GM23248 (cell line): ENCODE measurements at regions not wholly inside any gene's neighbourhood (a gene's known extent, or its start where the extent isn't known, plus 50 kb on each side); places are given as distances from the start of the nearest gene placed in this dataset.
A peak's percentile ranks its signal among the peaks of the same experiment; 100 is the strongest.

Experiments
- DNase-seq: peaks from one replicate; pipeline ENCODE4 v3.0.0-alpha.2; 2015
- H2AFZ ChIP-seq: fragments of 200-600 bp; sonication (generic); 2 replicates; pipeline ENCODE4 v1.6.1; 2016; ENCODE audit warnings: antibody characterized with exemption
- H3F3A ChIP-seq: fragments of 200-600 bp; sonication (generic); 2 replicates; pipeline ENCODE4 v1.6.1; 2016; ENCODE audit warnings: mild to moderate bottlenecking, antibody characterized with exemption, mixed run types; ENCODE audit not compliant: insufficient read depth
- H3K27ac ChIP-seq: fragments of 200-600 bp; sonication (generic); 2 replicates; pipeline ENCODE4 v1.5.1; 2016; ENCODE audit warnings: mild to moderate bottlenecking
- H3K27me3 ChIP-seq: fragments of 200-600 bp; sonication (generic); replicated peaks from 2 replicates; pipeline ENCODE4 v1.6.1; 2016; ENCODE audit warnings: mild to moderate bottlenecking; ENCODE audit not compliant: insufficient read depth
- H3K36me3 ChIP-seq: fragments of 200-600 bp; sonication (generic); 2 replicates; pipeline ENCODE4 v1.6.1; 2016; ENCODE audit warnings: low read depth, mild to moderate bottlenecking
- H3K4me1 ChIP-seq: fragments of 200-600 bp; sonication (generic); 2 replicates; pipeline ENCODE4 v1.6.1; 2016; ENCODE audit warnings: mild to moderate bottlenecking; ENCODE audit not compliant: insufficient read depth
- H3K4me2 ChIP-seq: fragments of 200-600 bp; sonication (generic); one replicate; pipeline ENCODE4 v1.6.1; 2016; ENCODE audit warnings: mild to moderate bottlenecking; ENCODE audit not compliant: unreplicated experiment
- H3K4me3 ChIP-seq: fragments of 200-600 bp; sonication (generic); 2 replicates; pipeline ENCODE4 v1.5.1; 2016; ENCODE audit warnings: mild to moderate bottlenecking
- H3K79me2 ChIP-seq: fragments of 200-600 bp; sonication (generic); 2 replicates; pipeline ENCODE4 v1.6.1; 2016; ENCODE audit warnings: mild to moderate bottlenecking; ENCODE audit not compliant: insufficient read depth
- H3K9ac ChIP-seq: fragments of 200-600 bp; sonication (generic); 2 replicates; pipeline ENCODE4 v1.6.1; 2016; ENCODE audit warnings: mild to moderate bottlenecking
- H3K9me2 ChIP-seq: fragments of 200-600 bp; sonication (generic); 2 replicates; pipeline ENCODE4 v1.6.1; 2016; ENCODE audit warnings: mixed run types, mild to moderate bottlenecking, moderate library complexity; ENCODE audit not compliant: insufficient read depth
- H3K9me3 ChIP-seq: fragments of 200-600 bp; sonication (generic); one replicate; pipeline ENCODE4 v1.6.1; 2017; ENCODE audit warnings: low read depth
- H4K20me1 ChIP-seq: fragments of 200-600 bp; sonication (generic); 2 replicates; pipeline ENCODE4 v1.6.0; 2016; ENCODE audit not compliant: insufficient read depth
- EZH2 ChIP-seq: fragments of 200-600 bp; sonication (generic); IDR thresholded peaks from 2 replicates; pipeline ENCODE4 v1.6.1; 2018; ENCODE audit warnings: antibody characterized with exemption, mild to moderate bottlenecking; ENCODE audit not compliant: insufficient read depth, poor library complexity, severe bottlenecking
- EZH2phosphoT487 ChIP-seq: fragments of 200-600 bp; sonication (generic); IDR thresholded peaks from 2 replicates; pipeline ENCODE4 v1.6.1; 2018; ENCODE audit warnings: antibody characterized with exemption, moderate library complexity, mild to moderate bottlenecking, low read depth; ENCODE audit not compliant: insufficient read depth
- WGBS, 2 experiments: methylation state at CpG; one replicate each; pipeline ENCODE4 v1.1.6; 2015 to 2017; ENCODE audit warnings: low lambda C conversion rate in 2 of 2, low coverage in 1 of 2; ENCODE audit errors: missing lambda C conversion rate in 2 of 2; 5-methylcytosine and 5-hydroxymethylcytosine counted together
- in situ Hi-C: fragments of 300-500 bp; cut with MboI; formaldehyde crosslinking; loops from 2 replicates; pipeline ENCODE4 v1.15.0; 2020

DNA sequence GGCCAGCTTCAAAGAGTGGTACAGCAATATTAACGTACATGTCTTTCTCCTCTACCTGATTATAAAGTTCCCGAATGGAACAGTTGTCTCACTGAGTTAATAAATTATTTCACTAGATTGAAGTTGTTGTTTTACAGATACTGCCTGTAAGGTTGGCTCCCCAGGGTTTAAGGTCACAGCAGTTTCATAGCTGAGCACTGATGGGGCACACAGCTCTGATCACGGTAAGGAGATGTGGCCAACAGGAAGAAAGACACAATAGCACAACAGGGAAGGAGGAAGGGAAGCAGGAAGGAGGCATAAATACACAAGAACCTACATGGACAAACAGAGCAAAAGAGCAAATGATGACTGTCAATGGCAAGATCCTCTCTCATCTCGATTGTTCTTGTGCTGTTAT, 215.6 kb downstream of the WNT5A start:
- no peak overlapping the region for H3K4me2 ChIP-seq
- TF ChIP-seq EZH2phosphoT487 (no peak), EZH2 (no peak)
- no peaks in the 10 kb centered on the region for H3K36me3 ChIP-seq
- H4K20me1 ChIP-seq: no peaks in the 10 kb centered on the region
- H3K79me2 ChIP-seq: no peaks in the 10 kb centered on the region
- DNase-seq: no peak
- no peak overlapping the region for H3K9ac ChIP-seq
- no peak overlapping the region for H3K4me3 ChIP-seq
- in situ Hi-C loops: no loop called here
- H3K4me1 ChIP-seq: peaks cover 47% of the 10 kb centered on the region
- peaks cover 33% of the 10 kb centered on the region for H3F3A ChIP-seq
- WGBS, 2 experiments: 42 to 45% methylated on average over 4 of the region's 4 CpGs
- no peak overlapping the region for H2AFZ ChIP-seq
- no peaks in the 10 kb centered on the region for H3K9me2 ChIP-seq
- no peaks in the 10 kb centered on the region for H3K27me3 ChIP-seq
- H3K27ac ChIP-seq: no peak overlapping the region
- H3K9me3 ChIP-seq: no peaks in the 10 kb centered on the region

DNA sequence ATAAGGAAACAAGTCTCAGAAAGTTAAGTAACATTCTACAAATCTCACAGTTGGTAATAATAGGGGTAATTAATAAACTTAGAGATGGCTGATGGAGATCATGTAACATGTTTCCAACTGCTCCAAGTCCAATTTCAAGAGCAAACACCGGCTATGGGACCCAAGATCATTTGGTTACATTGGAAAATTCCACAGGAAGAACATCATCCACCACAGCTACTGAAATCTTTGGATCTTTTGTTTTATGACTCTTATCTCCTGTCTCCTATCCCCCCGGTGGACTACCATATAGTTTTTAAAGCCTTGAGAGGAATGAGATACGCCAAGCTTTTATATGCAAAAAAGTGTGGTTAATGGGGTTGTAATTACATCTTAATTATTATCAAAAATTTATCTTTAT, 216.1 kb downstream of the WNT5A start:
- 39 to 46% methylated on average over 3 of the region's 3 CpGs for WGBS, 2 experiments

DNA sequence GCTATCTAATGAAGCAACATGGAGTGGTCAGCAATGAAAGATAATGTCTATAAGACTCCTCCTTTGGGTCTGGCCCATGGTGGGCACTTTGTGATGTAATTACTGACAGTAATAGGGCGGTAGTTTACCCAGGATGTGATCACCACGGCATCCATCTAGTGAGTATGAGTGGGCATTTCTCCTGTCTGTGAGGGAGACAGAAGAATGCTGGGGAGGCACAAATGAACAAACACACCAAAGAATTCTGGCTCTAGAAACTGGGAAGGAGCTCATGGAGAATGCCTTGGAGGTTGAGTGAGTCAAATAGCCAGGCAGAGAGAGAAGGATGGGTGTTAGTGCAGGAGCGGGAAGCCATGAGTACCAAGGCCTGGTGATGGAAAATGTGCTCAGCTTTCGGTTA, 217.5 kb downstream of the WNT5A start:
- H3K27me3 ChIP-seq: no peaks in the 10 kb centered on the region
- TF ChIP-seq EZH2phosphoT487 (no peak), EZH2 (no peak)
- H3K27ac ChIP-seq: peak overlapping the region; percentile 85; the same call in 1 of the 2 replicates
- no peaks in the 10 kb centered on the region for H3K36me3 ChIP-seq
- no peak overlapping the region for H3K4me3 ChIP-seq
- H3K9me3 ChIP-seq: no peaks in the 10 kb centered on the region
- DNase-seq: no peak
- no peak overlapping the region for H2AFZ ChIP-seq
- no peaks in the 10 kb centered on the region for H3K9me2 ChIP-seq
- peaks cover 49% of the 10 kb centered on the region for H3F3A ChIP-seq
- in situ Hi-C loops: no loop called here
- WGBS, 2 experiments: 79 to 89% methylated on average over 4 of the region's 4 CpGs
- H4K20me1 ChIP-seq: no peaks in the 10 kb centered on the region
- peaks cover 62% of the 10 kb centered on the region for H3K4me1 ChIP-seq
- H3K9ac ChIP-seq: no peak overlapping the region
- no peaks in the 10 kb centered on the region for H3K79me2 ChIP-seq
- H3K4me2 ChIP-seq: no peak overlapping the region

More for the DNA sequence above, 216.1 kb downstream of the WNT5A start:
- no peak overlapping the region for H3K9ac ChIP-seq
- H2AFZ ChIP-seq: no peak overlapping the region
- H3K4me3 ChIP-seq: no peak overlapping the region
- no peak overlapping the region for H3K27ac ChIP-seq
- H3K9me2 ChIP-seq: no peaks in the 10 kb centered on the region
- H3K9me3 ChIP-seq: no peaks in the 10 kb centered on the region
- DNase-seq: peak; percentile 35
- H3K27me3 ChIP-seq: no peaks in the 10 kb centered on the region
- peaks cover 49% of the 10 kb centered on the region for H3K4me1 ChIP-seq
- no peak overlapping the region for H3K4me2 ChIP-seq
- H3F3A ChIP-seq: peaks cover 37% of the 10 kb centered on the region
- in situ Hi-C loops: no loop called here
- no peaks in the 10 kb centered on the region for H3K36me3 ChIP-seq
- no peaks in the 10 kb centered on the region for H3K79me2 ChIP-seq
- H4K20me1 ChIP-seq: no peaks in the 10 kb centered on the region
- TF ChIP-seq EZH2 (no peak), EZH2phosphoT487 (no peak)

GRCh38 chr3:55269096-55269495, 218.0 kb downstream of the WNT5A start:
- H2AFZ ChIP-seq: no peak overlapping the region
- in situ Hi-C loops: no loop called here
- H3K4me1 ChIP-seq: peaks cover 66% of the 10 kb centered on the region
- no peak for DNase-seq
- H4K20me1 ChIP-seq: no peaks in the 10 kb centered on the region
- H3K9me3 ChIP-seq: no peaks in the 10 kb centered on the region
- no peaks in the 10 kb centered on the region for H3K79me2 ChIP-seq
- H3K4me2 ChIP-seq: no peak overlapping the region
- TF ChIP-seq EZH2 (no peak), EZH2phosphoT487 (no peak)
- no peaks in the 10 kb centered on the region for H3K9me2 ChIP-seq
- 46 to 54% methylated on average over 4 of the region's 4 CpGs for WGBS, 2 experiments
- H3F3A ChIP-seq: peaks cover 54% of the 10 kb centered on the region
- H3K4me3 ChIP-seq: no peak overlapping the region
- no peaks in the 10 kb centered on the region for H3K36me3 ChIP-seq
- peak overlapping the region; percentile 85 for H3K27ac ChIP-seq
- no peaks in the 10 kb centered on the region for H3K27me3 ChIP-seq
- H3K9ac ChIP-seq: no peak overlapping the region
